ENCODE measurements at regions not wholly inside any gene's neighbourhood (a gene's known extent, or its start where the extent isn't known, plus 50 kb on each side); places are given as distances from the start of the nearest gene placed in this dataset.

DNA sequence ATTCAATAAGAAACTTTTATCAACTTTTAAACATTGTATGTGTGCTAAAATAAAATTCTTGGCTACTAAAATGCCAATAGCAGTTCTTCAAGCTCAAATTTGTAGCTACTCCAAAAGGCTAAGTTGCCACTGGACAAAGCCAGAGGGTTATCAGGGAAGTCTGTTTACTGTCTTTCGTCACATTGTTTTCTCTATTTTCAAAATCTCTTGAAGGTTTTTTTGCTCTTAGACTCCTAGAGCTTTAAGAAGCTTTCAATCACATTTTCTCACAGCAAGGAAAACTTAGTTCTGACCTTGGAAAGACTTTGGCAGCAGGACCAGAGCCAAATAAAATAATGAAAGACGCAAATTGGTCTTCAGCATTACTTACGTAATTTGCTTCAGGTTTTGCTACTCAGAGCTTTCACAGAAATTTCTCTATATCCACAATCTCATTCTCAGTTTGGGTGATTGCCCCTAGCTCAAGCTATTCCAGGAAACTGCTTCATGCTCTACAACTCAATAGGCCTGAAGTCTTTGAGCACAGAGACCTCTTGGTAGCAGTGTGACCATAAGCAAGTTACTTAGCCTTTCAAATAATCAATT is 257.7 kb downstream of the GABRG2 start:
- Mint-ChIP-seq H3K27ac (no peak overlapping the region), H3K4me1 (no peaks in the 10 kb centered on the region), H3K27me3 (ENCODE audit: low read depth in 2 of 2) (no peaks in the 10 kb centered on the region), H3K9me3 (peaks cover 19 to 21% of the 10 kb centered on the region in 2 donors), H3K4me3 (no peak overlapping the region), H3K36me3 (peaks cover 17% of the 10 kb centered on the region)
- intact Hi-C loops (cut with micrococcal nuclease): no loop called here
- DNase-seq (no peak), ATAC-seq (no peak)
- H3K9me3 ChIP-seq (ENCODE audit: control insufficient read depth, insufficient read depth, low read length): peaks cover 5% of the 10 kb centered on the region
- H3K27me3 ChIP-seq (ENCODE audit: control insufficient read depth, insufficient read depth, low read length): no peaks in the 10 kb centered on the region
- H3K27ac ChIP-seq (ENCODE audit: low read length): no peak overlapping the region
- TF ChIP-seq, protein P1, sequence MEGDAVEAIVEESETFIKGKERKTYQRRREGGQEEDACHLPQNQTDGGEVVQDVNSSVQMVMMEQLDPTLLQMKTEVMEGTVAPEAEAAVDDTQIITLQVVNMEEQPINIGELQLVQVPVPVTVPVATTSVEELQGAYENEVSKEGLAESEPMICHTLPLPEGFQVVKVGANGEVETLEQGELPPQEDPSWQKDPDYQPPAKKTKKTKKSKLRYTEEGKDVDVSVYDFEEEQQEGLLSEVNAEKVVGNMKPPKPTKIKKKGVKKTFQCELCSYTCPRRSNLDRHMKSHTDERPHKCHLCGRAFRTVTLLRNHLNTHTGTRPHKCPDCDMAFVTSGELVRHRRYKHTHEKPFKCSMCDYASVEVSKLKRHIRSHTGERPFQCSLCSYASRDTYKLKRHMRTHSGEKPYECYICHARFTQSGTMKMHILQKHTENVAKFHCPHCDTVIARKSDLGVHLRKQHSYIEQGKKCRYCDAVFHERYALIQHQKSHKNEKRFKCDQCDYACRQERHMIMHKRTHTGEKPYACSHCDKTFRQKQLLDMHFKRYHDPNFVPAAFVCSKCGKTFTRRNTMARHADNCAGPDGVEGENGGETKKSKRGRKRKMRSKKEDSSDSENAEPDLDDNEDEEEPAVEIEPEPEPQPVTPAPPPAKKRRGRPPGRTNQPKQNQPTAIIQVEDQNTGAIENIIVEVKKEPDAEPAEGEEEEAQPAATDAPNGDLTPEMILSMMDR (IDR thresholded peaks at IDR 0.05): no peak
- WGBS (ENCODE audit: insufficient coverage): 93% methylated on average over 3 of the region's 3 CpGs
- no peak overlapping the region for H3K4me3 ChIP-seq (ENCODE audit: low read length)
- H3K4me1 ChIP-seq (ENCODE audit: control insufficient read depth, insufficient read depth, low read length): no peaks in the 10 kb centered on the region
- H3K36me3 ChIP-seq (ENCODE audit: control insufficient read depth, insufficient read depth, low read length): no peaks in the 10 kb centered on the region

DNA sequence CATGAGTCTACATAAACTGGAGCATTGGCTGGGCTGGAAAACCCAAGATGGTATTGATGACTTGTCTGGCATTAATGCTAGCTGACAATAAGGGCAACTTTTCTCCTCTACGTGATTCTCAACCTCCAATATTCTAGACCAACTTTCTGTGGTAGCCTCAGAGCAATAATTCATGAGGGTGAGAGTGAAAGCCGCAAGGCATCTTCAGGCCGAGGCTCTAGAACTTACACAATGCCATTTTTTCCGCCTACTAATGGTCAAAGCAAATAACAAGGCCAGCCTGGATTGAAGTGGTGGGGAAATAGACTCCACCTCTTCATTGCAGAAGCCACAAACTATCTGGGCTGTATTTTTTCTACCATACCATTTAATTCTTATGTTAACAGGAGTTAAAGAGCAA is 267.4 kb downstream of the GABRG2 start:
- intact Hi-C loops (cut with micrococcal nuclease): no loop called here
- H3K27me3 Mint-ChIP-seq (ENCODE audit: low read depth in 2 of 2): no peaks in the 10 kb centered on the region
- H3K9me3 Mint-ChIP-seq: peaks cover 7 to 13% of the 10 kb centered on the region in 2 donors
- Histone ChIP-seq H3K36me3 (ENCODE audit: control insufficient read depth, insufficient read depth, low read length) (no peaks in the 10 kb centered on the region), H3K4me1 (ENCODE audit: control insufficient read depth, insufficient read depth, low read length) (no peaks in the 10 kb centered on the region), H3K27me3 (ENCODE audit: control insufficient read depth, insufficient read depth, low read length) (no peaks in the 10 kb centered on the region), H3K27ac (ENCODE audit: low read length) (no peak overlapping the region), H3K4me3 (ENCODE audit: low read length) (no peak overlapping the region), H3K9me3 (ENCODE audit: control insufficient read depth, insufficient read depth, low read length) (no peaks in the 10 kb centered on the region)
- no peak overlapping the region for H3K4me3 Mint-ChIP-seq
- H3K27ac Mint-ChIP-seq: no peak overlapping the region
- H3K4me1 Mint-ChIP-seq: no peaks in the 10 kb centered on the region
- H3K36me3 Mint-ChIP-seq: no peaks in the 10 kb centered on the region
- DNase-seq (no peak), ATAC-seq (no peak)
- 95% methylated on average over 4 of the region's 4 CpGs for WGBS (ENCODE audit: insufficient coverage)
- TF ChIP-seq, protein P1 (IDR thresholded peaks at IDR 0.05): no peak

DNA sequence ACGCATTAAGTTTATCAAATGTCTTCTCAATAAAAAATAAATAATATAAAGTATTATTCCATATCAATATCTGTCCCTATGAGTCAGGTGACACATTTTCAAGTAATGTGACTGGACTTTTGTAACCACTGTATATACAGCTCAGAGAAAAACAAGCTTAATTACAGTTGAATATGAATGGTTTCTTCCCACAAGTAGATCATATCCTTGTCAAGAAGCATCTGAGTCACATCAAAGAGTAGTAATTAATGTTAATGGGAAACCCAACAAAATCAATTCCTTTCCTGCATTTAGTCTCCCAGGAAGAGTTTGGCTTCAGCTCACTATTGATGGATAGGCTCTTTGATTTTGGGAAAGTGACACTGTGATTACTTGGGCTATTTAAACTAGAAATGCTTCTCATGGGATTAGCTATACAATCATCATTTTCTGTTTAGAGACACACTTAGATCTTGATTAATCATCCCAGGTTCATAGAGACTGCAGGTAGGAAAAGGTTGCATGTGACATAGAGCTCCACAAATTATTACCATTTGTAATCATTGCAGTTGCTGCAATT is 292.9 kb downstream of the GABRG2 start:
- H3K36me3 Mint-ChIP-seq: no peaks in the 10 kb centered on the region
- H3K27me3 Mint-ChIP-seq (ENCODE audit: low read depth in 2 of 2): no peaks in the 10 kb centered on the region
- no peaks in the 10 kb centered on the region for H3K4me1 Mint-ChIP-seq
- H3K4me3 Mint-ChIP-seq: no peak overlapping the region
- no peak overlapping the region for H3K27ac ChIP-seq (ENCODE audit: low read length)
- H3K4me3 ChIP-seq (ENCODE audit: low read length): no peak overlapping the region
- no peaks in the 10 kb centered on the region for H3K27me3 ChIP-seq (ENCODE audit: control insufficient read depth, insufficient read depth, low read length)
- H3K36me3 ChIP-seq (ENCODE audit: control insufficient read depth, insufficient read depth, low read length): no peaks in the 10 kb centered on the region
- H3K27ac Mint-ChIP-seq: no peak overlapping the region
- no peak for ATAC-seq
- H3K9me3 ChIP-seq (ENCODE audit: control insufficient read depth, insufficient read depth, low read length): peaks cover 3% of the 10 kb centered on the region
- H3K4me1 ChIP-seq (ENCODE audit: control insufficient read depth, insufficient read depth, low read length): no peaks in the 10 kb centered on the region
- intact Hi-C loops (cut with micrococcal nuclease): no loop called here
- no peak for DNase-seq
- TF ChIP-seq, protein P1 (IDR thresholded peaks at IDR 0.05): no peak
- peaks cover 0 to 11% of the 10 kb centered on the region in 2 donors for H3K9me3 Mint-ChIP-seq
- WGBS (ENCODE audit: insufficient coverage): no CpG with 5 or more reads among the region's 1 CpG

DNA sequence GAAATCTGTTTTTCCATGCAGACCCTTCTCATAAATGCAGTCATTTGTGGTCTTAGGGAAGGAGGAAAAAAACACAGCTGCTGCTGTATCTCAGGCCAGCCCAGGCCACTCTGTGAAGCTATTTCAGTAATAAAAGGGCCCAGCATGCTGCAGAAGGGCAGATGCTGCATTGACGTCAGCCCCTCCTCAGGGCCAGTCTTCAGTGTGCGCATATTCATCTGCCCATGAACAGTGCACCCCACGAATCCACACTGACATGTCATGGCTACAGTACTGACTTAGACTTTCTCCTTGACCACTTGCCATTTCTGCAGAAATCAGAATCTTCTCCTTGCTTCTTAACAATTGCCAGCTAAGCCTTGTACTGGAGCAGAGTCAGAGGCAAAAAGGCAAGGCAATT is 304.7 kb downstream of the GABRG2 start:
- Mint-ChIP-seq H3K4me3 (no peak overlapping the region), H3K4me1 (no peaks in the 10 kb centered on the region), H3K9me3 (peaks cover 14 to 23% of the 10 kb centered on the region in 2 donors), H3K27ac (no peak overlapping the region), H3K27me3 (ENCODE audit: low read depth in 2 of 2) (no peaks in the 10 kb centered on the region), H3K36me3 (peaks cover 5% of the 10 kb centered on the region)
- ATAC-seq (no peak), DNase-seq (no peak)
- 61% methylated on average over 3 of the region's 3 CpGs for WGBS (ENCODE audit: insufficient coverage)
- Histone ChIP-seq H3K27me3 (ENCODE audit: control insufficient read depth, insufficient read depth, low read length) (no peaks in the 10 kb centered on the region), H3K27ac (ENCODE audit: low read length) (no peak overlapping the region), H3K4me1 (ENCODE audit: control insufficient read depth, insufficient read depth, low read length) (no peaks in the 10 kb centered on the region), H3K36me3 (ENCODE audit: control insufficient read depth, insufficient read depth, low read length) (no peaks in the 10 kb centered on the region), H3K4me3 (ENCODE audit: low read length) (no peak overlapping the region), H3K9me3 (ENCODE audit: control insufficient read depth, insufficient read depth, low read length) (peaks cover 5% of the 10 kb centered on the region)
- intact Hi-C loops (cut with micrococcal nuclease): no loop called here
- TF ChIP-seq, protein P1 (IDR thresholded peaks at IDR 0.05): no peak

Data from natural killer cell (primary cell).